CD14-positive monocyte (primary cell): ENCODE measurements at regions not wholly inside any gene's neighbourhood (a gene's known extent, or its start where the extent isn't known, plus 50 kb on each side); places are given as distances from the start of the nearest gene placed in this dataset.

Experiments used
- DNase-seq, 3 donors: peaks; one replicate each; pipeline ENCODE4 v3.0.0-alpha.2; 2011 to 2022
- H2AFZ ChIP-seq: 2 replicates; pipeline ENCODE4 v1.6.0; 2012; ENCODE audit warnings: mild to moderate bottlenecking, low read depth, low read length, inconsistent platforms; ENCODE audit not compliant: insufficient read depth, poor library complexity, severe bottlenecking
- H3K27ac ChIP-seq, 2 donors: 1 replicate in 1 of 2; 2 replicates in 1 of 2; pipeline ENCODE4 v1.5.1; 2012 to 2013; ENCODE audit warnings: low read length in 2 of 2, control low read depth in 1 of 2, inconsistent platforms in 1 of 2, low read depth in 1 of 2, mild to moderate bottlenecking in 1 of 2
- H3K27me3 ChIP-seq, 2 donors: one replicate each; pipeline versions ENCODE4 v1.6.0 to v1.6.1; 2011 to 2013; ENCODE audit warnings: low read length in 2 of 2; ENCODE audit not compliant: control insufficient read depth in 2 of 2, insufficient read depth in 2 of 2
- H3K36me3 ChIP-seq, 2 donors: replicated peaks in 1 of 2; 1 replicate in 1 of 2; 2 replicates in 1 of 2; pipeline versions ENCODE4 v1.5.1 to v1.6.1; 2012 to 2013; ENCODE audit warnings: low read length in 2 of 2, control low read depth in 1 of 2, inconsistent platforms in 1 of 2, mild to moderate bottlenecking in 1 of 2; ENCODE audit not compliant: insufficient read depth in 2 of 2, control insufficient read depth in 1 of 2
- H3K4me1 ChIP-seq, 2 donors: 1 replicate in 1 of 2; 2 replicates in 1 of 2; pipeline versions ENCODE4 v1.5.1 to v1.6.1; 2012 to 2013; ENCODE audit warnings: low read length in 2 of 2, control low read depth in 1 of 2, inconsistent platforms in 1 of 2, mild to moderate bottlenecking in 1 of 2, moderate library complexity in 1 of 2; ENCODE audit not compliant: insufficient read depth in 2 of 2, control insufficient read depth in 1 of 2
- H3K4me2 ChIP-seq: replicated peaks from 2 replicates; pipeline ENCODE3; 2012; ENCODE audit warnings: low read length, moderate library complexity, mild to moderate bottlenecking; ENCODE audit not compliant: poor library complexity, severe bottlenecking; ENCODE audit errors: extremely low read depth
- H3K4me3 ChIP-seq, 3 experiments: fragments of 200-600 bp in 1 of 3; sonication (generic) in 1 of 3; replicated peaks in 1 of 3; 1 replicate in 2 of 3; 2 replicates in 1 of 3; pipeline ENCODE4 v1.5.1; 2011 to 2013; ENCODE audit warnings: low read length in 3 of 3, mild to moderate bottlenecking in 3 of 3, control low read depth in 2 of 3, low read depth in 2 of 3, inconsistent platforms in 1 of 3, moderate library complexity in 1 of 3
- H3K79me2 ChIP-seq: 2 replicates; pipeline ENCODE4 v1.6.0; 2012; ENCODE audit warnings: mild to moderate bottlenecking, control low read depth, inconsistent platforms, low read length, moderate library complexity; ENCODE audit not compliant: insufficient read depth
- H3K9ac ChIP-seq: 2 replicates; pipeline ENCODE4 v1.6.0; 2017; ENCODE audit warnings: low read length, mild to moderate bottlenecking; ENCODE audit not compliant: insufficient read depth, poor library complexity, severe bottlenecking
- H3K9me3 ChIP-seq, 2 donors: replicated peaks in 1 of 2; 1 replicate in 1 of 2; 2 replicates in 1 of 2; pipeline versions ENCODE4 v1.5.1 to v1.6.1; 2012 to 2013; ENCODE audit warnings: low read length in 2 of 2, control low read depth in 1 of 2; ENCODE audit not compliant: control insufficient read depth in 1 of 2, insufficient read depth in 1 of 2
- H4K20me1 ChIP-seq: 2 replicates; pipeline ENCODE4 v1.6.0; 2012; ENCODE audit warnings: mild to moderate bottlenecking, low read length, control low read depth, moderate library complexity; ENCODE audit not compliant: insufficient read depth
- H3K27ac Mint-ChIP-seq, 7 donors: one replicate each; pipeline ENCODE4 v1.8.0; 2020; ENCODE audit warnings: mild to moderate bottlenecking in 7 of 7, mixed read lengths in 7 of 7, moderate library complexity in 6 of 7, inconsistent platforms in 2 of 7
- H3K27me3 Mint-ChIP-seq, 3 donors: one replicate each; pipeline ENCODE4 v1.8.0; 2021 to 2022; ENCODE audit warnings: low read depth in 3 of 3, mild to moderate bottlenecking in 3 of 3, mixed read lengths in 3 of 3, moderate library complexity in 3 of 3, inconsistent platforms in 1 of 3
- H3K36me3 Mint-ChIP-seq, 2 donors: one replicate each; pipeline ENCODE4 v1.8.0; 2020; ENCODE audit warnings: mixed read lengths in 2 of 2, inconsistent platforms in 1 of 2, mild to moderate bottlenecking in 1 of 2
- H3K4me1 Mint-ChIP-seq: one replicate; pipeline ENCODE4 v1.8.0; 2020; ENCODE audit warnings: mild to moderate bottlenecking, mixed read lengths
- H3K4me3 Mint-ChIP-seq, 2 donors: one replicate each; pipeline ENCODE4 v1.8.0; 2020; ENCODE audit warnings: mild to moderate bottlenecking in 2 of 2, mixed read lengths in 2 of 2, moderate library complexity in 1 of 2
- H3K9me3 Mint-ChIP-seq, 7 donors: one replicate each; pipeline ENCODE4 v1.8.0; 2020 to 2022; ENCODE audit warnings: mixed read lengths in 7 of 7, mild to moderate bottlenecking in 6 of 7, moderate library complexity in 6 of 7, inconsistent platforms in 2 of 7
- WGBS: methylation state at CpG from one replicate; pipeline ENCODE4 v1.1.5; 2013; ENCODE audit warnings: missing lambda C conversion rate; ENCODE audit not compliant: insufficient coverage; 5-methylcytosine and 5-hydroxymethylcytosine counted together
- intact Hi-C, 2 donors: fragments of 100-400 bp; cut with micrococcal nuclease; formaldehyde crosslinking; loops; one replicate each; pipeline versions ENCODE4 v1.15.0 to v1.15.1; 2023
- TF ChIP-seq, protein P1 (sequence below): fragments of 200-600 bp; IDR thresholded peaks from one replicate; pipeline ENCODE4 v1.8.0; 2022; ENCODE audit warnings: antibody characterized with exemption, mild to moderate bottlenecking

DNA sequence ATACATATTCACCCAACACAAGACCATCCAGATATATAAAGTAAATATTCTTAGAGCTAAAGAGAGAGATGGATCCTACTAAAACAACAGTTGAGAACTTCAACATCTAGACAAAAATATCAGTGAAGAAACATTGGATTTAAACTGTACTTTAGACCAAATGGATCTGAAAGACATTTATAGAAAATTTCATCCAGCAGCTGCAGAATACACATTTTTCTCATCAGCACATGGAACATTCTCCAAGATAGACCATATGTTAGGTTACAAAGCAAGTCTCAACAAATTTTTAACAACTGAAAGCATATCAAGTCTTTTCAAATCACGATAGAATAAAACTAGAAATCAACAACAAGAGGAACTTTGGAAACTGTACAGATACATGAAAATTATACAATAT is 369.0 kb upstream of the CCDC54 start:
- Histone ChIP-seq H3K9ac (no peak overlapping the region), H3K79me2 (no peaks in the 10 kb centered on the region), H3K27me3 (no peaks in the 10 kb centered on the region), H2AFZ (no peak overlapping the region), H3K9me3 (no peaks in the 10 kb centered on the region), H3K27ac (no peak overlapping the region), H3K36me3 (no peaks in the 10 kb centered on the region), H4K20me1 (no peaks in the 10 kb centered on the region), H3K4me3 (no peak overlapping the region), H3K4me2 (no peak overlapping the region), H3K4me1 (no peaks in the 10 kb centered on the region)
- TF ChIP-seq, protein P1, sequence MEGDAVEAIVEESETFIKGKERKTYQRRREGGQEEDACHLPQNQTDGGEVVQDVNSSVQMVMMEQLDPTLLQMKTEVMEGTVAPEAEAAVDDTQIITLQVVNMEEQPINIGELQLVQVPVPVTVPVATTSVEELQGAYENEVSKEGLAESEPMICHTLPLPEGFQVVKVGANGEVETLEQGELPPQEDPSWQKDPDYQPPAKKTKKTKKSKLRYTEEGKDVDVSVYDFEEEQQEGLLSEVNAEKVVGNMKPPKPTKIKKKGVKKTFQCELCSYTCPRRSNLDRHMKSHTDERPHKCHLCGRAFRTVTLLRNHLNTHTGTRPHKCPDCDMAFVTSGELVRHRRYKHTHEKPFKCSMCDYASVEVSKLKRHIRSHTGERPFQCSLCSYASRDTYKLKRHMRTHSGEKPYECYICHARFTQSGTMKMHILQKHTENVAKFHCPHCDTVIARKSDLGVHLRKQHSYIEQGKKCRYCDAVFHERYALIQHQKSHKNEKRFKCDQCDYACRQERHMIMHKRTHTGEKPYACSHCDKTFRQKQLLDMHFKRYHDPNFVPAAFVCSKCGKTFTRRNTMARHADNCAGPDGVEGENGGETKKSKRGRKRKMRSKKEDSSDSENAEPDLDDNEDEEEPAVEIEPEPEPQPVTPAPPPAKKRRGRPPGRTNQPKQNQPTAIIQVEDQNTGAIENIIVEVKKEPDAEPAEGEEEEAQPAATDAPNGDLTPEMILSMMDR, result no peak
- H3K4me1 Mint-ChIP-seq, result no peaks in the 10 kb centered on the region
- no CpG with 5 or more reads among the region's 1 CpG for WGBS
- H3K27me3 Mint-ChIP-seq, result peaks cover 0 to under 1% (median 0%) of the 10 kb centered on the region in 3 donors
- no peak overlapping the region for H3K27ac Mint-ChIP-seq
- no peaks in the 10 kb centered on the region for H3K36me3 Mint-ChIP-seq
- no peak overlapping the region for H3K4me3 Mint-ChIP-seq
- intact Hi-C loops, result no loop called here
- DNase-seq, result no peak
- peaks cover 0 to 6% (median 2%) of the 10 kb centered on the region in 7 donors for H3K9me3 Mint-ChIP-seq

DNA sequence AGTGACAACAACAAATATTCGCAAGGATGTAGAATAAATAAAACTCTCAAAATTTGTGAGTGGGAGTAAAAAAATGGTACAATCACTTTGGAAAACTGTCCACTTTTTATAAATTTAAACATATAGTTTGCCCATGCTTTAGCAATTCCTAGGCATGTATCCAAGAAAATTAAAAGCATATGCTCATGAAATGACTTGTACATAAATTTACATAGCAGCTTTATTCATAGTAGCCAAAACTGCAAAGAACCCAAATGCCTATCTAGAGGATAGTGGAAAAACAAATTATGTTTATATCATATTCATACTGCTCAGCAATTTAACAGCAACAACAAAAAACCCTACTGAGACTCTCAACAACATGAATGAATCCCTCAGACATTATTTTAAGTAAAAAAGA is 363.6 kb upstream of the CCDC54 start:
- Histone ChIP-seq H3K79me2 (no peaks in the 10 kb centered on the region), H3K36me3 (no peaks in the 10 kb centered on the region), H2AFZ (no peak overlapping the region), H3K27ac (no peak overlapping the region), H3K4me2 (no peak overlapping the region), H3K4me1 (no peaks in the 10 kb centered on the region), H3K27me3 (no peaks in the 10 kb centered on the region), H3K9ac (no peak overlapping the region), H3K9me3 (no peaks in the 10 kb centered on the region), H4K20me1 (no peaks in the 10 kb centered on the region), H3K4me3 (no peak overlapping the region)
- Mint-ChIP-seq H3K9me3 (peaks cover 0 to 6% (median 3%) of the 10 kb centered on the region in 7 donors), H3K4me1 (no peaks in the 10 kb centered on the region), H3K27me3 (peaks cover 0 to 1% (median 0%) of the 10 kb centered on the region in 3 donors), H3K36me3 (no peaks in the 10 kb centered on the region), H3K4me3 (no peak overlapping the region), H3K27ac (no peak overlapping the region)
- intact Hi-C loops, result no loop called here
- WGBS, result no CpG with 5 or more reads among the region's 1 CpG
- TF ChIP-seq, protein P1, result no peak
- DNase-seq, result no peak
